Keratinocyte (primary cell): ENCODE measurements at regions not wholly inside any gene's neighbourhood (a gene's known extent, or its start where the extent isn't known, plus 50 kb on each side); places are given as distances from the start of the nearest gene placed in this dataset.

ENCODE experiments used
- DNase-seq: peaks from one replicate; pipeline ENCODE4 v3.0.0-alpha.2; 2011; ENCODE audit warnings: low read depth, missing footprints, low spot score
- FAIRE-seq: peaks from 2 replicates; lab custom pipeline; 2011; peaks lifted over from hg19 to GRCh38; lab: Jason Lieb, UNC
- H2AFZ ChIP-seq: 2 replicates; pipeline ENCODE4 v1.6.0; 2012; ENCODE audit warnings: low read length, control low read depth, inconsistent platforms; ENCODE audit not compliant: control insufficient read depth
- H3K27ac ChIP-seq: 2 replicates; pipeline ENCODE4 v1.5.1; 2011; ENCODE audit warnings: low read length; ENCODE audit not compliant: control insufficient read depth, insufficient read depth
- H3K27me3 ChIP-seq: 3 replicates; pipeline ENCODE4 v1.6.0; 2011; ENCODE audit warnings: low read length; ENCODE audit not compliant: control insufficient read depth, insufficient read depth; ENCODE audit errors: extremely low read depth
- H3K36me3 ChIP-seq, 2 experiments: 2 replicates in 1 of 2; 3 replicates in 1 of 2; pipeline ENCODE4 v1.5.1; 2011; ENCODE audit warnings: low read length in 2 of 2, mild to moderate bottlenecking in 1 of 2; ENCODE audit not compliant: control insufficient read depth in 2 of 2, insufficient read depth in 2 of 2; ENCODE audit errors: extremely low read depth in 1 of 2
- H3K4me1 ChIP-seq: 3 replicates; pipeline ENCODE4 v1.5.1; 2011; ENCODE audit warnings: low read length; ENCODE audit not compliant: control insufficient read depth, insufficient read depth; ENCODE audit errors: extremely low read depth
- H3K4me2 ChIP-seq: 3 replicates; pipeline ENCODE4 v1.6.0; 2011; ENCODE audit warnings: low read depth, low read length; ENCODE audit not compliant: control insufficient read depth, insufficient read depth; ENCODE audit errors: extremely low read depth
- H3K4me3 ChIP-seq, 3 experiments: fragments of 200-600 bp in 1 of 3; sonication (generic) in 1 of 3; 2 replicates in 2 of 3; 3 replicates in 1 of 3; pipeline ENCODE4 v1.5.1; 2011 to 2016; ENCODE audit warnings: low read length in 3 of 3, mild to moderate bottlenecking in 3 of 3, control low read depth in 2 of 3, inconsistent platforms in 1 of 3, low read depth in 1 of 3, mixed read lengths in 1 of 3, mixed run types in 1 of 3, moderate library complexity in 1 of 3; ENCODE audit not compliant: control insufficient read depth in 2 of 3, insufficient read depth in 2 of 3; ENCODE audit errors: extremely low read depth in 1 of 3
- H3K79me2 ChIP-seq: 2 replicates; pipeline ENCODE4 v1.6.0; 2012; ENCODE audit warnings: low read length; ENCODE audit not compliant: control insufficient read depth, insufficient read depth
- H3K9ac ChIP-seq: 3 replicates; pipeline ENCODE4 v1.6.0; 2011; ENCODE audit warnings: low read length; ENCODE audit not compliant: control insufficient read depth, insufficient read depth; ENCODE audit errors: extremely low read depth
- H3K9me1 ChIP-seq: 3 replicates; pipeline ENCODE4 v1.6.0; 2011; ENCODE audit warnings: low read length; ENCODE audit not compliant: control insufficient read depth, insufficient read depth; ENCODE audit errors: extremely low read depth
- H3K9me3 ChIP-seq: 2 replicates; pipeline ENCODE4 v1.5.1; 2012; ENCODE audit warnings: low read depth, low read length; ENCODE audit not compliant: control insufficient read depth
- H4K20me1 ChIP-seq: 3 replicates; pipeline ENCODE4 v1.6.0; 2011; ENCODE audit warnings: low read length; ENCODE audit not compliant: control insufficient read depth, insufficient read depth; ENCODE audit errors: extremely low read depth
- EZH2 ChIP-seq: IDR thresholded peaks from one replicate; pipeline ENCODE4 v1.6.1; 2012; ENCODE audit warnings: inconsistent platforms, mild to moderate bottlenecking, low read length, moderate library complexity
- dilution Hi-C: fragments of 300-500 bp; cut with MboI; formaldehyde crosslinking; loops from one replicate; pipeline ENCODE4 v1.7.0; 2020; ENCODE audit warnings: low sequenced_read_pairs; ENCODE audit not compliant: extremely low pct_ligation_motif_present
- TF ChIP-seq, protein P1 (sequence below), 3 experiments: IDR thresholded peaks in 1 of 3; conservative IDR thresholded peaks in 1 of 3; optimal IDR thresholded peaks in 1 of 3; 2 replicates in 2 of 3; 3 replicates in 1 of 3; pipeline versions ENCODE3 to v1.5.1; 2011; ENCODE audit warnings: low read length in 3 of 3, mild to moderate bottlenecking in 3 of 3, moderate library complexity in 2 of 3, control low read depth in 1 of 3, inconsistent platforms in 1 of 3; ENCODE audit not compliant: insufficient read depth in 2 of 3; ENCODE audit errors: extremely low read depth in 1 of 3

DNA sequence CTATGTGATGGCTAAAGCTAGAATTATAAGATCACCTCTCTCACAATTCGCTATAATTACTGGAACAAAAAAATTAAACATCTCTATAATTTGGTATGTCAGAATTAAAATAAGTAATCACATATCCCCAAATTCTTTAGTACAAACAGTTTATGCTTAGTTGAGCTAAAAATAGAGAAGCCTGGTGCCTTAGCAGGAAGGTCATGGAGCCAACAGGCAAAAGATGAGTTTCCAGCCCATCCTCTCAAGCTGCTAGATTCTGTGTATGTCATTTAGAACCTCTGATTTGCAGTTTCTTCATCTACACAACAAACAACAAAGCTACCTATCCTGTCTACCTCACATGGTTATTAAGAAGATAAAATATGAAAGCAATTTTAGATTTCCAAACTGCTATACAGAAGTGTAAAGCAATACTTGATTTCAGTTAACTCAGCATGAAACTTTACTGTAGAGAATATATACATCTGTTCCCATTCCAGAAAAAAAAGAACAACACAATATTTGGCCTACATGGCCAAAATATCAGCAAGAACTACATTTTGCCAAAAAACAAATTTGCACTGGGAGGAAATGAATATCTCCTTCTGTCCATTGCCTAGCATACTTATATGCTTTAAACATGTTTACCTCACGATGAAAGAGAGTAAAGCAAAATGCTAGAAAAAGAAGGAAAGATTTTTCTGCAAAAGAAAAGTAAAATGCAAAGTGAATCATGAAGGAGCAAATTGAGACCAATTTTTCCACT is 294.0 kb upstream of the MIR17HG start:
- no peaks in the 10 kb centered on the region for H3K36me3 ChIP-seq
- dilution Hi-C loops, result no loop called here
- H3K9me3 ChIP-seq, result no peaks in the 10 kb centered on the region
- no peak overlapping the region for H3K9ac ChIP-seq
- H2AFZ ChIP-seq, result no peak overlapping the region
- H3K27me3 ChIP-seq, result no peaks in the 10 kb centered on the region
- H3K79me2 ChIP-seq, result no peaks in the 10 kb centered on the region
- no peaks in the 10 kb centered on the region for H4K20me1 ChIP-seq
- TF ChIP-seq EZH2, result no peak
- TF ChIP-seq, protein P1, sequence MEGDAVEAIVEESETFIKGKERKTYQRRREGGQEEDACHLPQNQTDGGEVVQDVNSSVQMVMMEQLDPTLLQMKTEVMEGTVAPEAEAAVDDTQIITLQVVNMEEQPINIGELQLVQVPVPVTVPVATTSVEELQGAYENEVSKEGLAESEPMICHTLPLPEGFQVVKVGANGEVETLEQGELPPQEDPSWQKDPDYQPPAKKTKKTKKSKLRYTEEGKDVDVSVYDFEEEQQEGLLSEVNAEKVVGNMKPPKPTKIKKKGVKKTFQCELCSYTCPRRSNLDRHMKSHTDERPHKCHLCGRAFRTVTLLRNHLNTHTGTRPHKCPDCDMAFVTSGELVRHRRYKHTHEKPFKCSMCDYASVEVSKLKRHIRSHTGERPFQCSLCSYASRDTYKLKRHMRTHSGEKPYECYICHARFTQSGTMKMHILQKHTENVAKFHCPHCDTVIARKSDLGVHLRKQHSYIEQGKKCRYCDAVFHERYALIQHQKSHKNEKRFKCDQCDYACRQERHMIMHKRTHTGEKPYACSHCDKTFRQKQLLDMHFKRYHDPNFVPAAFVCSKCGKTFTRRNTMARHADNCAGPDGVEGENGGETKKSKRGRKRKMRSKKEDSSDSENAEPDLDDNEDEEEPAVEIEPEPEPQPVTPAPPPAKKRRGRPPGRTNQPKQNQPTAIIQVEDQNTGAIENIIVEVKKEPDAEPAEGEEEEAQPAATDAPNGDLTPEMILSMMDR (optimal IDR thresholded peaks at IDR 0.05 in 1 of 3, IDR thresholded peaks at IDR 0.05 in 1 of 3, conservative IDR thresholded peaks at IDR 0.05 in 1 of 3; ENCODE audit: extremely low read depth in 1 of 3, insufficient read depth in 2 of 3, low read length in 3 of 3), result no peak
- no peak overlapping the region for H3K27ac ChIP-seq
- no peak overlapping the region for H3K4me3 ChIP-seq
- H3K4me2 ChIP-seq, result no peak overlapping the region
- H3K4me1 ChIP-seq, result no peaks in the 10 kb centered on the region
- FAIRE-seq (no peak), DNase-seq (no peak)
- H3K9me1 ChIP-seq, result no peaks in the 10 kb centered on the region

DNA sequence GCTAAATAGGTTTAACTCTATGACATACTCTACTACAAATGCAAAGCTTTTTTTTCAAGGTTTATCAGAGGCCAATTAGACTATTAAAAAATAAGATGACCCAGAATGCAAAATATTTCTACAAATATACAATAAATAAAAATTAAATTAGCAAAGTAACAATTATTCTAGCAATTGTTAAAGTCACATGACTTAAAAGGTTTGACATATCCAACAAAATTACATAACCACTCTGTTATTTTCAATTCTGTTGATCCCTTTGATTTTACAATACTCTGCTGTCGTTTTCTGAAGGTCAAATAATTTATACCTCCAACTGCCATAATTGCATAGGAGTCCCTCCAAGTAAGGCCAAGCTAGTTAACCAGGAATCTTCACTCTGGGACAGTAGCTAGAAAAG is 292.6 kb upstream of the MIR17HG start:
- H4K20me1 ChIP-seq, result no peaks in the 10 kb centered on the region
- dilution Hi-C loops, result no loop called here
- H3K4me1 ChIP-seq, result no peaks in the 10 kb centered on the region
- DNase-seq (no peak), FAIRE-seq (no peak)
- no peak overlapping the region for H2AFZ ChIP-seq
- H3K9me3 ChIP-seq, result no peaks in the 10 kb centered on the region
- no peaks in the 10 kb centered on the region for H3K36me3 ChIP-seq
- TF ChIP-seq, protein P1 (optimal IDR thresholded peaks at IDR 0.05 in 1 of 3, IDR thresholded peaks at IDR 0.05 in 1 of 3, conservative IDR thresholded peaks at IDR 0.05 in 1 of 3; ENCODE audit: extremely low read depth in 1 of 3, insufficient read depth in 2 of 3, low read length in 3 of 3), result no peak
- no peak for TF ChIP-seq EZH2
- H3K9me1 ChIP-seq, result no peaks in the 10 kb centered on the region
- H3K4me3 ChIP-seq, result no peak overlapping the region
- no peak overlapping the region for H3K4me2 ChIP-seq
- H3K27me3 ChIP-seq, result no peaks in the 10 kb centered on the region
- no peaks in the 10 kb centered on the region for H3K79me2 ChIP-seq
- no peak overlapping the region for H3K9ac ChIP-seq
- H3K27ac ChIP-seq, result no peak overlapping the region
